K562 (cell line): ENCODE measurements at regions not wholly inside any gene's neighbourhood (a gene's known extent, or its start where the extent isn't known, plus 50 kb on each side); places are given as distances from the start of the nearest gene placed in this dataset.
A peak's percentile ranks its signal among the peaks of the same experiment; 100 is the strongest.

ENCODE experiments used
- AFF1 ChIP-seq, 2 experiments: fragments of 450-650 bp; IDR thresholded peaks; 2 replicates each; pipeline ENCODE4 v1.6.1; 2018; ENCODE audit warnings: mild to moderate bottlenecking in 2 of 2, low read depth in 1 of 2; ENCODE audit not compliant: partially characterized antibody in 2 of 2
- DDX20 ChIP-seq: fragments of 450-650 bp; IDR thresholded peaks from 2 replicates; pipeline ENCODE4 v1.6.1; 2016; ENCODE audit warnings: missing genetic modification characterization, low read depth, mild to moderate bottlenecking, missing compliant biosample characterization, moderate library complexity
- DMBX1 ChIP-seq: fragments of 250-450 bp; sonication (Bioruptor Pico); IDR thresholded peaks from 2 replicates; pipeline ENCODE4 v1.8.0; 2022; ENCODE audit warnings: inconsistent platforms, mild to moderate bottlenecking, moderate library complexity, borderline replicate concordance
- ETV1 ChIP-seq: fragments of 450-650 bp; conservative IDR thresholded peaks from 2 replicates; pipeline ENCODE4 v1.6.1; 2016; ENCODE audit warnings: missing genetic modification characterization, control low read depth, low read depth, missing compliant biosample characterization
- FOXA1 ChIP-seq: fragments of 450-650 bp; IDR thresholded peaks from 2 replicates; pipeline ENCODE4 v1.6.1; 2016; ENCODE audit warnings: mild to moderate bottlenecking, borderline replicate concordance
- GATAD2B ChIP-seq: fragments of 450-650 bp; IDR thresholded peaks from 2 replicates; pipeline ENCODE4 v1.6.1; 2017; ENCODE audit warnings: mild to moderate bottlenecking, borderline replicate concordance
- HDAC3 ChIP-seq: fragments of 450-650 bp; IDR thresholded peaks from 2 replicates; pipeline ENCODE4 v1.6.1; 2018; ENCODE audit warnings: borderline replicate concordance, mild to moderate bottlenecking, moderate library complexity; ENCODE audit not compliant: partially characterized antibody
- MBD1 ChIP-seq: fragments of 250-450 bp; sonication (Bioruptor Pico); IDR thresholded peaks from 2 replicates; pipeline ENCODE4 v1.8.0; 2022; ENCODE audit warnings: inconsistent platforms
- POU5F1 ChIP-seq: fragments of 150-350 bp; IDR thresholded peaks from 2 replicates; pipeline ENCODE4 v1.6.1; 2014; ENCODE audit warnings: borderline replicate concordance, low read length, low read depth, mild to moderate bottlenecking; ENCODE audit not compliant: partially characterized antibody
- RBFOX2 ChIP-seq: fragments of 200-400 bp; formaldehyde crosslinking; IDR thresholded peaks from 2 replicates; pipeline ENCODE4 v1.6.1; 2017; ENCODE audit warnings: low read depth, mild to moderate bottlenecking, low read length, moderate library complexity
- RUNX1 ChIP-seq: sonication (generic); IDR thresholded peaks from 2 replicates; pipeline ENCODE4 v1.6.1; 2016; ENCODE audit warnings: antibody characterized with exemption, low read depth
- SAFB2 ChIP-seq: fragments of 200-400 bp; formaldehyde crosslinking; IDR thresholded peaks from 2 replicates; pipeline ENCODE4 v1.6.1; 2018; ENCODE audit warnings: borderline replicate concordance, low read length, low read depth, moderate library complexity; ENCODE audit not compliant: severe bottlenecking
- YY1 ChIP-seq, 3 experiments: IDR thresholded peaks; 2 replicates each; pipeline ENCODE4 v1.6.1; 2011; ENCODE audit warnings: low read length in 2 of 3, mild to moderate bottlenecking in 2 of 3, moderate library complexity in 2 of 3, borderline replicate concordance in 1 of 3, control low read depth in 1 of 3, low read depth in 1 of 3; ENCODE audit not compliant: insufficient read depth in 3 of 3, insufficient replicate concordance in 2 of 3, control insufficient read depth in 1 of 3, insufficient read length in 1 of 3; ENCODE audit errors: extremely low read depth in 1 of 3
- ZNF140 ChIP-seq: fragments of 250-450 bp; sonication (Bioruptor Pico); IDR thresholded peaks from 2 replicates; pipeline ENCODE4 v1.8.0; 2021; ENCODE audit warnings: moderate library complexity, mild to moderate bottlenecking, inconsistent platforms
- TF ChIP-seq, protein P1 (sequence below): fragments of 450-650 bp; IDR thresholded peaks from 2 replicates; pipeline ENCODE4 v1.6.1; 2017; ENCODE audit warnings: antibody characterized with exemption, mild to moderate bottlenecking

- TF ChIP-seq GATAD2B (no peak), RBFOX2 (peak; percentile 56), DDX20 (tag) (no peak), FOXA1 (no peak), ETV1 (no peak), SAFB2 (no peak), HDAC3 (peak; percentile 15), AFF1 (IDR thresholded peaks at IDR 0.05; ENCODE audit: low read depth in 1 of 2, partially characterized antibody in 2 of 2) (peak in 1 of 2 experiments; percentile 72), DMBX1 (CRISPR knock-in tag) (0 out of 2 replicates have a peak, but pooled peaks have one; percentile 29), RUNX1 (no peak), ZNF140 (no peak), POU5F1 (no peak), MBD1 (no peak), YY1 (IDR thresholded peaks at IDR 0.05; ENCODE audit: borderline replicate concordance in 1 of 3, control insufficient read depth in 1 of 3, extremely low read depth in 1 of 3, insufficient read depth in 3 of 3, insufficient read length in 1 of 3, insufficient replicate concordance in 2 of 3, low read depth in 1 of 3, low read length in 2 of 3) (peak in 1 of 3 experiments; percentile 35)
- TF ChIP-seq, protein P1, sequence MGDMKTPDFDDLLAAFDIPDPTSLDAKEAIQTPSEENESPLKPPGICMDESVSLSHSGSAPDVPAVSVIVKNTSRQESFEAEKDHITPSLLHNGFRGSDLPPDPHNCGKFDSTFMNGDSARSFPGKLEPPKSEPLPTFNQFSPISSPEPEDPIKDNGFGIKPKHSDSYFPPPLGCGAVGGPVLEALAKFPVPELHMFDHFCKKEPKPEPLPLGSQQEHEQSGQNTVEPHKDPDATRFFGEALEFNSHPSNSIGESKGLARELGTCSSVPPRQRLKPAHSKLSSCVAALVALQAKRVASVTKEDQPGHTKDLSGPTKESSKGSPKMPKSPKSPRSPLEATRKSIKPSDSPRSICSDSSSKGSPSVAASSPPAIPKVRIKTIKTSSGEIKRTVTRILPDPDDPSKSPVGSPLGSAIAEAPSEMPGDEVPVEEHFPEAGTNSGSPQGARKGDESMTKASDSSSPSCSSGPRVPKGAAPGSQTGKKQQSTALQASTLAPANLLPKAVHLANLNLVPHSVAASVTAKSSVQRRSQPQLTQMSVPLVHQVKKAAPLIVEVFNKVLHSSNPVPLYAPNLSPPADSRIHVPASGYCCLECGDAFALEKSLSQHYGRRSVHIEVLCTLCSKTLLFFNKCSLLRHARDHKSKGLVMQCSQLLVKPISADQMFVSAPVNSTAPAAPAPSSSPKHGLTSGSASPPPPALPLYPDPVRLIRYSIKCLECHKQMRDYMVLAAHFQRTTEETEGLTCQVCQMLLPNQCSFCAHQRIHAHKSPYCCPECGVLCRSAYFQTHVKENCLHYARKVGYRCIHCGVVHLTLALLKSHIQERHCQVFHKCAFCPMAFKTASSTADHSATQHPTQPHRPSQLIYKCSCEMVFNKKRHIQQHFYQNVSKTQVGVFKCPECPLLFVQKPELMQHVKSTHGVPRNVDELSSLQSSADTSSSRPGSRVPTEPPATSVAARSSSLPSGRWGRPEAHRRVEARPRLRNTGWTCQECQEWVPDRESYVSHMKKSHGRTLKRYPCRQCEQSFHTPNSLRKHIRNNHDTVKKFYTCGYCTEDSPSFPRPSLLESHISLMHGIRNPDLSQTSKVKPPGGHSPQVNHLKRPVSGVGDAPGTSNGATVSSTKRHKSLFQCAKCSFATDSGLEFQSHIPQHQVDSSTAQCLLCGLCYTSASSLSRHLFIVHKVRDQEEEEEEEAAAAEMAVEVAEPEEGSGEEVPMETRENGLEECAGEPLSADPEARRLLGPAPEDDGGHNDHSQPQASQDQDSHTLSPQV, result 0 out of 2 replicates have a peak, but pooled peaks have one; percentile 23
Observed at GRCh38 chr19:28534766-28535351, 678.1 kb downstream of the UQCRFS1 start (continued).
